ENCODE measurements at regions not wholly inside any gene's neighbourhood (a gene's known extent, or its start where the extent isn't known, plus 50 kb on each side); places are given as distances from the start of the nearest gene placed in this dataset.

GRCh38 chr15:69978603-69979002 is 119.1 kb downstream of the TLE3 start:
- Histone ChIP-seq H3K4me3 (ENCODE audit: extremely low read depth, insufficient read depth, low read length, poor library complexity, severe bottlenecking) (no peak overlapping the region), H3K36me3 (ENCODE audit: control insufficient read depth, insufficient read depth, low read length) (no peaks in the 10 kb centered on the region), H3K27ac (ENCODE audit: low read depth, low read length, severe bottlenecking) (no peak overlapping the region), H3K9me3 (ENCODE audit: control insufficient read depth, low read length) (no peaks in the 10 kb centered on the region), H3K4me1 (ENCODE audit: control insufficient read depth, insufficient read depth, low read length, poor library complexity, severe bottlenecking) (no peaks in the 10 kb centered on the region)
- WGBS, 2 experiments (ENCODE audit: insufficient coverage in 2 of 2): 72 to 77% methylated on average over 7 of the region's 7 CpGs

DNA sequence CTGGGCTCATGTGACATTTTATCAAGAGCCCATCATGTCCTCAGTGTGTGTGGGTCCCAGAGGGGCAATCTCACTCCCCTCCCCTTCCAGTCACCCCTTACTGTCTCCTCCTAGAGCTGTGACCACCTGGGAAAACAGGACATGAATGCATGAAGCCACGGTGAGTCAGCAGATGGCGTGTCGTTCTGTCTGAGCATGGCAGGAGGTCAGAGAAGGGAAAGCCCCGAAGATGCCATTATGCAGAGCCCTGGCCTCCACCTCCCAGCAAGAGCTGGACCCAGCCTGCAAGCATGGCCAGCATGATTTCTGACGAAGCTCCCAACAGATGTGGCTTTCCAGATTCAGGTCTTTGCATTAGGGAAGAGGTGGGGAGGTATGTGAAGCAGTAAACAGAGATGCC is 118.5 kb downstream of the TLE3 start:
- WGBS, 2 experiments (ENCODE audit: insufficient coverage in 2 of 2): 23 to 44% methylated on average over 4 to 5 of the region's 5 CpGs
- no peak overlapping the region for H3K4me3 ChIP-seq (ENCODE audit: extremely low read depth, insufficient read depth, low read length, poor library complexity, severe bottlenecking)
- H3K4me1 ChIP-seq (ENCODE audit: control insufficient read depth, insufficient read depth, low read length, poor library complexity, severe bottlenecking): no peaks in the 10 kb centered on the region
- no peaks in the 10 kb centered on the region for H3K9me3 ChIP-seq (ENCODE audit: control insufficient read depth, low read length)
- H3K27ac ChIP-seq (ENCODE audit: low read depth, low read length, severe bottlenecking): no peak overlapping the region
- no peaks in the 10 kb centered on the region for H3K36me3 ChIP-seq (ENCODE audit: control insufficient read depth, insufficient read depth, low read length)

DNA sequence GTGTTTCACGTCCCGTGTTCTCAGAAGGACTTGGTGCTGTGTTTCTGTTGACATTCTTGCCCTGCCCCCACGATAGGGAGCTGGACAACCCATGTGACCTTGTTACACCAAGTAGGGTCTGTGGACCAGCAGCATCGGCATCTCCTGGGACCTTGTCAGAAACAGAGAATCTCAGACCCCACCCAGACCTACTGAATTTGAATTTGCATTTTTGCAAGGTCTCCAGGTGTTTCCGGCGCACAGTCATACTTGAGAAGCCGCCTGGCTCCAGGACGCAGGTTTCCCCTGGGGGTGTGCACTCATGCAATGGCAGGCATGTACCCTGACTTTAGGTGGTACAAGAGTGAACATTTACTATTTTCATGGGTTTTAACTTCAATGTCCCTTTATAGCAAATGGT is 117.9 kb downstream of the TLE3 start:
- Histone ChIP-seq H3K4me3 (ENCODE audit: extremely low read depth, insufficient read depth, low read length, poor library complexity, severe bottlenecking) (no peak overlapping the region), H3K27ac (ENCODE audit: low read depth, low read length, severe bottlenecking) (no peak overlapping the region), H3K9me3 (ENCODE audit: control insufficient read depth, low read length) (no peaks in the 10 kb centered on the region), H3K36me3 (ENCODE audit: control insufficient read depth, insufficient read depth, low read length) (no peaks in the 10 kb centered on the region), H3K4me1 (ENCODE audit: control insufficient read depth, insufficient read depth, low read length, poor library complexity, severe bottlenecking) (no peaks in the 10 kb centered on the region)
- WGBS, 2 experiments (ENCODE audit: insufficient coverage in 2 of 2): 94 to 97% methylated on average over 6 to 8 of the region's 8 CpGs

DNA sequence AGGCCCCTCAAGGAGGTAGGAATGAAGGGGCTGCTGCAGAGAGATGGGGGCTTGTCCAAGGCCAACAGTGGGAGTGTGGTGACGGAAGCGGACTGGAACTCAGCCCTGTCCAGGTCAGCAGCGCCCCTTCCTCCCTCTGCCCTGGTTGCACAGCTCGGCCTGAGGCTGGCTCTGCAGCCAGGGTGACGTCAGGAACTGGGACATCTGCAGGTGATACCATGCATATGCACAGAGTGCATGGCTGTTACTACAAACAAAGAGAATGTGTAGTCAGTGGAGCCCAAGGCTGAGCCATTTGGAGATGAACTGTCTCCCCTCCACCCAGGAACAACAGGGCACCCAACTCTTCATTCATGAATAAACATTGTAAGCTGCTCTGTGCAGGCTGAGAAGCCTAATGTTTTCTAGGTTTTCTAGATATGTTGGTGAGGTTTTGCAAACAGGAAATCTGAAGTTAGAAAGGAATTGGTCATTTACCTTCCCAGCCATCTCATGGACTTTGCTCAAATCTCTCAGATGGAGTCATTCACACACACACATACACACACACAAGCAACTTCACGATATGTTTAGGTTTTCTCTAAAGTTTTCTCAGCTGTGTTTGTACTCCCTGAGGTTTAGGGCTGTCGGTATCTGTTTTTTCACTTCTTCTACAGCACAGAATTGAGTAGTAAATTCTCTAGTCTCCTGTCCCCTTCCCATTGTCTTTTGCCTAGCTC is 117.2 kb downstream of the TLE3 start:
- 90 to 96% methylated on average over 4 to 6 of the region's 7 CpGs for WGBS, 2 experiments (ENCODE audit: insufficient coverage in 2 of 2)
- no peak overlapping the region for H3K4me3 ChIP-seq (ENCODE audit: extremely low read depth, insufficient read depth, low read length, poor library complexity, severe bottlenecking)
- H3K27ac ChIP-seq (ENCODE audit: low read depth, low read length, severe bottlenecking): no peak overlapping the region
- no peaks in the 10 kb centered on the region for H3K4me1 ChIP-seq (ENCODE audit: control insufficient read depth, insufficient read depth, low read length, poor library complexity, severe bottlenecking)
- H3K36me3 ChIP-seq (ENCODE audit: control insufficient read depth, insufficient read depth, low read length): no peaks in the 10 kb centered on the region
- H3K9me3 ChIP-seq (ENCODE audit: control insufficient read depth, low read length): no peaks in the 10 kb centered on the region

GRCh38 chr15:69982037-69982436 is 115.7 kb downstream of the TLE3 start:
- Histone ChIP-seq H3K4me3 (ENCODE audit: extremely low read depth, insufficient read depth, low read length, poor library complexity, severe bottlenecking) (no peak overlapping the region), H3K27ac (ENCODE audit: low read depth, low read length, severe bottlenecking) (no peak overlapping the region), H3K4me1 (ENCODE audit: control insufficient read depth, insufficient read depth, low read length, poor library complexity, severe bottlenecking) (peaks cover 4% of the 10 kb centered on the region), H3K36me3 (ENCODE audit: control insufficient read depth, insufficient read depth, low read length) (no peaks in the 10 kb centered on the region), H3K9me3 (ENCODE audit: control insufficient read depth, low read length) (no peaks in the 10 kb centered on the region)
- 53 to 100% methylated on average over 1 to 2 of the region's 2 CpGs for WGBS, 2 experiments (ENCODE audit: insufficient coverage in 2 of 2)

GRCh38 chr15:69983696-69984265 is 113.9 kb downstream of the TLE3 start:
- no peak overlapping the region for H3K4me3 ChIP-seq (ENCODE audit: extremely low read depth, insufficient read depth, low read length, poor library complexity, severe bottlenecking)
- no peak overlapping the region for H3K27ac ChIP-seq (ENCODE audit: low read depth, low read length, severe bottlenecking)
- no peaks in the 10 kb centered on the region for H3K36me3 ChIP-seq (ENCODE audit: control insufficient read depth, insufficient read depth, low read length)
- peaks cover 5% of the 10 kb centered on the region for H3K4me1 ChIP-seq (ENCODE audit: control insufficient read depth, insufficient read depth, low read length, poor library complexity, severe bottlenecking)
- H3K9me3 ChIP-seq (ENCODE audit: control insufficient read depth, low read length): no peaks in the 10 kb centered on the region
- 86 to 88% methylated on average over 2 to 5 of the region's 7 CpGs for WGBS, 2 experiments (ENCODE audit: insufficient coverage in 2 of 2)

- Histone ChIP-seq H3K27ac (ENCODE audit: low read depth, low read length, severe bottlenecking) (no peak overlapping the region), H3K9me3 (ENCODE audit: control insufficient read depth, low read length) (no peaks in the 10 kb centered on the region), H3K4me3 (ENCODE audit: extremely low read depth, insufficient read depth, low read length, poor library complexity, severe bottlenecking) (no peak overlapping the region), H3K4me1 (ENCODE audit: control insufficient read depth, insufficient read depth, low read length, poor library complexity, severe bottlenecking) (peaks cover 9% of the 10 kb centered on the region), H3K36me3 (ENCODE audit: control insufficient read depth, insufficient read depth, low read length) (no peaks in the 10 kb centered on the region)
- WGBS, 2 experiments (ENCODE audit: insufficient coverage in 2 of 2): 80 to 94% methylated on average over 6 of the region's 9 CpGs
Observed at GRCh38 chr15:69987492-69988489, 109.9 kb downstream of the TLE3 start.

- no peak overlapping the region for H3K27ac ChIP-seq (ENCODE audit: low read depth, low read length, severe bottlenecking)
- H3K9me3 ChIP-seq (ENCODE audit: control insufficient read depth, low read length): no peaks in the 10 kb centered on the region
- 63 to 77% methylated on average over 9 of the region's 10 CpGs for WGBS, 2 experiments (ENCODE audit: insufficient coverage in 2 of 2)
- peaks cover 9% of the 10 kb centered on the region for H3K4me1 ChIP-seq (ENCODE audit: control insufficient read depth, insufficient read depth, low read length, poor library complexity, severe bottlenecking)
- no peak overlapping the region for H3K4me3 ChIP-seq (ENCODE audit: extremely low read depth, insufficient read depth, low read length, poor library complexity, severe bottlenecking)
- no peaks in the 10 kb centered on the region for H3K36me3 ChIP-seq (ENCODE audit: control insufficient read depth, insufficient read depth, low read length)
Observed at GRCh38 chr15:69988541-69989225, 109.0 kb downstream of the TLE3 start.

DNA sequence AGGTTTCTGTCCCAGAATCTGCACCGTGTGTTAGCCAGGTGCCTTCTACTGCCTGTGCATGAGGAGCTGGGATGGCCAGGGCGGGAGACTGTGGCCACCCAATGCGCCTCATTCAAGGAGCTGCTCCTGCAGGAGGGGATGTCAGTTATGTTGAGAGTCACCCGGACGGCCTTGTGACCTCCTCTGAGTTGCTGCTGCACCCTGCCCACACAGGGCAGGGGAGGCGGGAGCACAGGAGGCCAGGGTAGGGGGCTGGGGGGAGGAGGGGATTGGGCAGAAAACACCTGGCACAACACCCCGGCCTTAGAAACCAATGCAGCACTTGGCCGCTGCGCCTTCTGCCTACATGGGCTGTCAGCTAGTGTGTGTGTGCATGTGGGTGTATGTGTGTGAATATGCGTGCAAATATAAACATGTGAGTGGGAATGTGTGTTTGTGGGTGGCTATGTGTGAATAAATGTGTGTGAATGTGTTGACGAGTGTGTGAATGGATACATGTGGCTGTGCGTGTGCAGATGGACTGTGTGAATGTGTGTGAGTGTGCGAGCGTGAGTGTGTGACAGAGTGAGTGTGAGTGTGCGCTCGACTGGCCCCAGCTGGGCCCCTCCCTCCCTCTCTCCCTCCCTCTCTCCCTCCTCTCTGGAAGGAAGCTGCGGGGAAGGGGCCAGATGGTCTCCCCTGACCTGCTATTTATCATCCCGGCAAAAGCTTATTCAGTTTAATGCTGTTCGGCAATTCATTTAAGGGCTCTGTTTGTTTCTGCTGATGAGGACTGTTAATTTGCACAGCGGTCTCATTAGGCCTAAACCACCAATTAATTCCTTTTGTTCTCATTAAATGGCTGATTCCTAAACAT is 106.9 kb downstream of the TLE3 start:
- no peak overlapping the region for H3K27ac ChIP-seq (ENCODE audit: low read depth, low read length, severe bottlenecking)
- 86 to 92% methylated on average over 8 to 10 of the region's 20 CpGs for WGBS, 2 experiments (ENCODE audit: insufficient coverage in 2 of 2)
- peaks cover 9% of the 10 kb centered on the region for H3K4me1 ChIP-seq (ENCODE audit: control insufficient read depth, insufficient read depth, low read length, poor library complexity, severe bottlenecking)
- H3K4me3 ChIP-seq (ENCODE audit: extremely low read depth, insufficient read depth, low read length, poor library complexity, severe bottlenecking): no peak overlapping the region
- no peaks in the 10 kb centered on the region for H3K36me3 ChIP-seq (ENCODE audit: control insufficient read depth, insufficient read depth, low read length)
- H3K9me3 ChIP-seq (ENCODE audit: control insufficient read depth, low read length): no peaks in the 10 kb centered on the region
